NCI-H524 treated with DMSO at 0.1 percent for 48 hours (cell line): ENCODE measurements at regions not wholly inside any gene's neighbourhood (a gene's known extent, or its start where the extent isn't known, plus 50 kb on each side); places are given as distances from the start of the nearest gene placed in this dataset.

ENCODE experiments used
- DNase-seq: peaks from one replicate; lab custom pipeline; 2025; lab: John Stamatoyannopoulos, UW

DNA sequence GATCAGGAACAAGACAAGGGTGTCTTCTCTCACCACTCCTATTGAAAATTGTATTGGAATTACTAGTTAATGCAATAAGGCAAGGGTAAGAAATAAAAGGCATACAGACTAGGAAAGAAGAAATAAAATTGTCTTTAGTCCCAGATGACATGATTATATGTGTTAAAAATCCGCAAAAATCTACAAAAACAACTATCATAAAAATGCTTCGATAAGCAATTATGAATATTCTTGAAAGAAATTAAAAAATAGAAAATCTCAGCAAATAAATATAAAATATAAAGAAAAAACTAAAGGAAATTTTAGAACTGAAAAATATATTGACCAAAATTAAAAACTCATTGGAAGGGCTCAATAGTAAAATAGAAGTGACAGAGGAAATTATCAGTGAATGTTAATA, 243.3 kb downstream of the ZNF674 start:
- no peak for DNase-seq

GRCh38 chrX:46298821-46299220, 246.4 kb downstream of the ZNF674 start:
- DNase-seq = no peak

DNA sequence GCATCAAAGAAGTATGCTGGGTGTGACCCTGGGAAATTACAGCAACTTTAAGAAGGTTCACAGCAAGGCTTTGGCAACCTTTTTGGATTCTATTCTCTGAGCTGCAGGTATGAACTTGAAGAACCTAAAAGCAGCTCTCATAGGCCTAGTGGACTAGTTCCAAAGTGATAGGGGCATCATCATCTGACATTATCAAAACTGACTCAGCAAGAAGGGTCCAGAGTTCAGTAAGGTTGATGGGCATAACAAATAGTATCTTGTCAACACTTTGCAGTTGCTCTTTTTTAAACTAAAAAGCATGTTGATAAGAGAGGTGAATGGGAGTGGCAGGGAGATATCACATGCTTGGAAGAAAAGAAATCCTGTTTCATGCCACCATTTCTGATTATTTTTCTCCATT, 249.3 kb downstream of the ZNF674 start:
- no peak for DNase-seq

GRCh38 chrX:46294234-46294633, 251.0 kb downstream of the ZNF674 start:
- no peak for DNase-seq

DNA sequence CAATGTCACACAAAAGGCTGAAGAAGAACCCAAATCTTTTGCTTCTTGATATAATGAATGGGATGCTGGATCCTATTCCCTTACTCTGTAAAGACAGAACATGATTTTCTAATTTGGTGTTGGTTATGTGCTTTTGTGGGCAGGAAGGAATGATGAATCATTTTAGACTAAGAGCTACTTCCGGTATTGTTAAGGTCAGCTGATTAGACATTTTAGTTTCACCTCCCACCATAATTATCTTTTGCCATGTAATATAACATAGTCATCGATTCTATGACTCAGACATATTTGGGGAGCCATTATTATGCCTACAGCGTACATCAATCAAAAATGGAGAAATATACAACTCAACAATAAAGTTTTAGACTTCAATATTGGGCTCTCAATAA, 265.3 kb downstream of the ZNF674 start:
- DNase-seq = no peak

DNA sequence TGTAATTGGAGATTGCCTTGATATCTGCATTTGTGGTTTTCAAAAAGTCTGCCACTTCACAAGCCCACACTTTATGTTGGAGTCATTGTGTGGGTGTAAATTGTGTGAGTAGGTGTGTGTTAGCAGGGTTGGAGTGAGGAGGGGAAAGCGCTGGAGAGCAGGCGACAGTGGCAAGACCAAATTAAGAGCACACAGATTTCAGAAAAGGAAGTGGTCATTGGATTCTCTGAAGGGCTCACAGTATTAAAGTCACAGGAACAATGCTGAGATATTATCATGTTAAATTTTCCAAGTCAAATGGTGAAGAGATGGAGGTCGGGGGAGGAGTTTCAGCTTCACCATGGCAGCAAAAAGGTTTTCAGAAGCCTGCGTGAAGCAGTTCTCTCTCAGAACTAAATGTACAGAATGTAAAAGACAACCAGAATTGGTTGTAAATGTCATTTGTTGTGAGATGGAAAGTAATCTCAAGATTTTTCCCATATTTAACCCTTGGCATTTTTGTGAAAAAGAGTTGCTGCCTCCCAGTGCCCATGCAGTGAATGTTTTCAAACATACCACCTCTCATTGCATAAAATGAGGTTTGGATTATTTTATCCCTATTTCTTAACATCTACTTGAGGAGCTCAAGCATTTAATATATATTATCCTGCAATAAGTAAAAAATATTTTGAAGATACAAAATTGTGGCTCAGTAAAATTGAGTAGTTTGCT, 265.9 kb downstream of the ZNF674 start:
- DNase-seq = no peak

DNA sequence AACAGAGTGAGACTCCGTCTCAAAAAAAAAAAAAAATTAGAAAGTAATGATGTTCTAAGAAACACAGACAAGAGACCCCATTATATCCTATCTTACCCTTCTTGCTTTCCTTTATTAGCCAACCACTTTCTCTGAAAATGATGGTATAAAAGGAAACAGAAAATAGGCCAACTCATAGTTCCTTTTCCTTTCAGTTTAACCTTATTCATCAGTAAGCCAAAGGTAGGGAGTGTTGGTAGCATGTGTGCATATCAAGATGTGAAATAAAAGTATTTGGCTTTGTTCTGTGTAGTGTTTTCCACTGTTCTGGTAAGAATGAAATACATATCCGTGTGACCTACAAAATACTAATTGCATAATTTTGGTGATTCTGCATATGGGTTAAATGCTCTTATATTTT, 266.6 kb downstream of the ZNF674 start:
- DNase-seq = no peak

- no peak for DNase-seq
These were observed 276.8 kb downstream of the ZNF674 start for GRCh38 chrX:46268412-46268811.

DNA sequence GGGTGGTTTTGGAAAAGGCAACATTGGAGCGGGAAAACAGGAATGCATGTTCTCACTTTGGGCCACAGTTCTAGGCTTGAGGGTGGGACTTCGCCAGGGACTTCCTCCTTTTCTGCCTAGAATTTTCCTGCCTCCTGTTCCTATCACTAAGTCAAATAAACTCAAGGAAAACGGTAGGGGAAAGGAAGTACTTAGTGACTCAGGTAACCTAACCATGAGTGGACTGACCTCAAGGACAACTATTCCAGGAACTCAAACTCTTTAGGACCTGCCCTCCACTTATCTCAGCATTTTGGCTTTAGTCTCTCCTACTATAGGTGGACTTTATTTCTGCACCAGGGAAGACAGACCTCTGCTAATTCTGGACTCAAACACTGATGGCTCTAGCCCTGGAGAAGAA, 281.7 kb downstream of the ZNF674 start:
- no peak for DNase-seq

- no peak for DNase-seq
These were observed 282.9 kb downstream of the ZNF674 start for GRCh38 chrX:46262304-46262703.

GRCh38 chrX:46260499-46260898, 284.7 kb downstream of the ZNF674 start:
- no peak for DNase-seq

- DNase-seq = no peak
These were observed 286.9 kb downstream of the ZNF674 start for GRCh38 chrX:46258356-46258755.

- no peak for DNase-seq
These were observed 287.8 kb downstream of the ZNF674 start for GRCh38 chrX:46257451-46257879.

DNA sequence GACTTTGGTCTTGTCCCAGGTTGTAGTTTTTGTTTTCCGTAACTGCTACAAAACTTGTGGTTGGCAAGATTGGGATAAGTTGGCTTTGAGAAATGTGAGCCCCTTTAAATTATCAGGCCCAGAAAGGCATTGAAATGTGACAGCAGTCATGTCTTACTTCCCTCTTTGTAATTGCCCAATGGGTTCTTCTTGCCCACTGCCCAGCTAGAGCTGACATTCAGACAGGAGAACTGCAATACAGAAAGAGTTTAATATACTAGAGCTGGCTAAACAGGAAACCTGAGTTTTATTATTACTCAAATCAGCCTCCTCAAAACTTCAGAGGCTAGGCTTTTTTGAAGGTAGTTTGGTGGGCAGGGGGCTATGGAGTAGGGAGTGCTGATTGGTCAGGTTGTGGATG, 288.3 kb downstream of the ZNF674 start:
- DNase-seq = no peak

- no peak for DNase-seq
These were observed 290.2 kb downstream of the ZNF674 start for GRCh38 chrX:46255046-46255445.

DNA sequence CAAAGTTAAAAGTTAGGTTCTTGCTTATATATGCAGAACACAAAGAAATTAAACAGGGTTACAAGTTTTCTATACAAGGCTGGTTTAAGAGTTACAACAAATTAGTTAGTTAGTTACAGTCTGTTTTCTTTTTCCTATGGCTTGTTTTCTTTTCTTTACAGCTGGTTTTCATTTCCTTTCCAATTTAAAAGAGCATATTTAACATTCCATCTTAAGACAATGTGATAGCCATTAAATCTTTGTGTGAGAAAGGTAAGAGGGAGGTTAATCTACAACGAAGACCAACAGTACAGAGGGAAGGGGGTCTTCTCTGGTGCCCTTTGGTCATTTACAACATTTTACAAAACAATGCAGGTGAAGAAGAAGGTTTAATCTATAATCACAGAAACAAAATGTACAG, 290.6 kb downstream of the ZNF674 start:
- DNase-seq = no peak

DNA sequence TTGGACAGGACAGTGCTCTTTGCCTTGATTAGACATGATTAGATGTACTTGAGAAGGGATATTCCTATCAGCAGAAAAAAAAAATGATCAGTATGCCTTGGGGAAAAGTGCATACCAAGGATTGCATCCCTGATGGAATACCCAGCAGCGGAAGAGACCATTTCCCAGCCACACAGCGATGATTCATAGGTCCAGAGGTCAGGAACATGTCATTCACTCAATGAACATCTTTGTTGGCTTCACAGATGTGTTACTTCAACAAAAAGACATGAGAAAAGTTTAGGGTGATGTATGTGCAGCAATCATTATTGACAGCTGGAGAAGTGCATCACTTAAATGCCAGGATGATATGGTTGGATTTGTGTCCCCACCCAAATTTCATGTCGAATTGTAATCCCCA, 293.5 kb downstream of the ZNF674 start:
- no peak for DNase-seq

DNA sequence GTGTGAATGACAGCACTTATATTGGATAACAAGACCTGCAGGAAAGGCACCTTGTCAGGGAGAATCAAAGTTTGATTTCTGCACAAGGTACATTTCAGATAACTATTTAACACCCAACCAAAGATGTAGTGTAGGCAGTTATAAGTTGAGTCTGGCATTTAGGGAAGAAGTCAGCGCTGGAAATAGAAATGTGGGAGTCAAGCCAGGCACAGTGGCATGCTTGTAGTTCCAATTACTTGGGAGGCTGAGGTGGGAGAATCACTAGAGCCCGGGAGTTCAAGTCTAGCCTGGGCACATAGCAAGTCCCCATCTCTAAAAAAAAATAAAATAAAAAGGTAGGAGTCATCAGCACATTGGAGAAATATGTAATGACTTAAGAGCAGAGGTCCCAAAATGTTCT, 295.1 kb downstream of the ZNF674 start:
- DNase-seq = no peak

- no peak for DNase-seq
These were observed 297.8 kb downstream of the ZNF674 start for GRCh38 chrX:46247456-46247855.

DNA sequence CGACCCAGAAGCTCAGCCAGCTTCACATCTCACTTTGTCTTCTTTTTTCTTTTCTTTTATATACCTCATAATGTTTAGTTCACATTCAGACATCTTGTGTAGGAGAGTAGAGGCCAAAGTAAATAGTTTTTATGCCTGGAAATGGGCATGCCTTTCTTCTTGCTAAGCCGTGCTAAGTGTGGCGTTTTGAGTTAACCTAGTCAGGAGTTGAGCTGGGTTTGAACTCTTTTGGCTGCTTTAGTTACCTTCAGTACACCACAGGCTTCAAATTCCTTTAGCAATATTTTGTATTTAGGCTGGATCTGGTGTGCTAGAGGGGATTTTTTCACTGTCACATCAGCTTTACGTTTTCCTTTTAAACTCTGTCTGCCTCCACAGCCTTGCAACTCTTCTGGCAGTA, 300.8 kb downstream of the ZNF674 start:
- DNase-seq = no peak

DNA sequence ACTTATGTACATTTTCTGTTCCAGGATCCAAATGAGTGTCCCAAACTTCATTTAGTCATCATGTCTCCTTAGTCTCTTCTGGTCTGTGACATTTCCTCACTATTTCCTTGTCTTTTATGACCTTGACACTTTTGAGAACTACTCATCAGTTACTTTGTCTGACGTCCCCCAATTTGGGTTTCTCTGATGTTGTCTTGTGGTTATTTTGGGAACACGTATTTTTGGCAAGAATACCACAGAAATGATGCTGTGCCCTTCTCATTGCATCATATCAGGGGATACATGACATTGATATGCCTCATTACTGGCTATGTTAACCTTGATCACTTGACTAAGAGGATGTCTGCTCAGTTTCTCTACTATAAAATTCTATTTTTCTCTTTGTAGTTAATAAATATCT, 308.8 kb downstream of the ZNF674 start:
- DNase-seq = no peak

DNA sequence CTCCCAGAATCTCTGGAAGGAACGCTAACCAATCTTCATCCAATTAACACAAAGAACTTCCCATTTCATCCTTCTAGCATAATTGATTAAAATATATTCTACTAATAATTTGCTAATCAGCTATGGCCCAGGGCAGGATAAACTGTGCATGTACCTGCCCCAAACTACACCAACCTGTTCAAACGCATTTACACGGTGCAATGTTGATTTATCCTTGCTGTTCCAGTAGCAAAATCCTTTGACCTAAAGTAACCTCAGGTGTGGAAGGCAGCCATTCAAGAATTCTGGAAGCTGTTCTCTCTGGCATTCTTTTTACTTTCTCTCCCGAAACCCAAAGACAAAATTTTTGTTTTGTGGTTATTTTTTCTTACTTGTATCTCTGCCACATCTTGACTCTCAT, 309.4 kb downstream of the ZNF674 start:
- DNase-seq = no peak

DNA sequence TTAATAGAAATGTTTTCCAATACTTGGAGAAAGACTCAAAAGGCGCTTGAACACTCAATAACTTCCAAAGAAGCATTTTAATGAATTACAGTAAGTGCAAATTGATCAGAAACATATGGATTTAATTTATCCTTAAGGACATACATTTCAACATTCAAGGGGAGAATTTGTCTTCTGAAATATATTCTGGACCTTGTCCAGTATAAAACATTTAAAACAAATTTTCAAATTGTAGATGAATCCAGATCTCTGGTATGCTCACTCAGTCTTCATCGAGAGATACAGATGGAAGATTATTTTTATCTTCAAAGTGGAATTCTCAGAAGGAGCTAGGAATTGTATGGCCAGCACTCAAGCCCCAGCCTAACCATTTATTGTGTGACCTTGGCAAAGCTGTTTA, 310.4 kb downstream of the ZNF674 start:
- no peak for DNase-seq

GRCh38 chrX:46228389-46228788, 316.8 kb downstream of the ZNF674 start:
- DNase-seq = no peak

GRCh38 chrX:46226422-46226821, 318.8 kb downstream of the ZNF674 start:
- DNase-seq = no peak
